H9 (cell line): ENCODE measurements at regions not wholly inside any gene's neighbourhood (a gene's known extent, or its start where the extent isn't known, plus 50 kb on each side); places are given as distances from the start of the nearest gene placed in this dataset.
"Not testable (repeated sequence)": the region's sequence is repeated elsewhere in the genome, so short reads cannot be mapped to it uniquely, and the experiment has no call there.

Source experiments
- DNase-seq: peaks from one replicate; pipeline ENCODE4 v3.0.0-alpha.2; 2017
- H2AFZ ChIP-seq: one replicate; pipeline ENCODE4 v1.6.1; 2013; ENCODE audit warnings: mild to moderate bottlenecking, low read length, control low read depth, moderate library complexity
- H2AK5ac ChIP-seq: 2 replicates; pipeline ENCODE4 v1.6.1; 2013; ENCODE audit warnings: low read length, control low read depth, mixed read lengths; ENCODE audit not compliant: insufficient read length
- H2BK120ac ChIP-seq: one replicate; pipeline ENCODE4 v1.6.1; 2013; ENCODE audit warnings: low read depth, mild to moderate bottlenecking, low read length, control low read depth, inconsistent platforms; ENCODE audit not compliant: poor library complexity, severe bottlenecking
- H2BK12ac ChIP-seq: 2 replicates; pipeline ENCODE4 v1.6.1; 2013; ENCODE audit warnings: low read length, control low read depth, mixed read lengths, low read depth; ENCODE audit not compliant: insufficient read length
- H2BK15ac ChIP-seq: 2 replicates; pipeline ENCODE4 v1.6.1; 2013; ENCODE audit warnings: low read depth, low read length, control low read depth
- H2BK20ac ChIP-seq: one replicate; pipeline ENCODE4 v1.6.1; 2013; ENCODE audit warnings: low read depth, mild to moderate bottlenecking, low read length, control low read depth, inconsistent platforms; ENCODE audit not compliant: poor library complexity, severe bottlenecking
- H2BK5ac ChIP-seq: 2 replicates; pipeline ENCODE4 v1.6.1; 2013; ENCODE audit warnings: low read length, control low read depth, mixed read lengths; ENCODE audit not compliant: insufficient read length
- H3K14ac ChIP-seq: 2 replicates; pipeline ENCODE4 v1.6.1; 2013; ENCODE audit warnings: low read length, control low read depth; ENCODE audit not compliant: insufficient read depth
- H3K18ac ChIP-seq: 2 replicates; pipeline ENCODE4 v1.6.1; 2013; ENCODE audit warnings: low read depth, mild to moderate bottlenecking, mixed read lengths, low read length, control low read depth; ENCODE audit not compliant: insufficient read length
- H3K23ac ChIP-seq: 2 replicates; pipeline ENCODE4 v1.6.1; 2013; ENCODE audit warnings: low read length, control low read depth, mixed read lengths, low read depth; ENCODE audit not compliant: insufficient read length
- H3K23me2 ChIP-seq: 2 replicates; pipeline ENCODE4 v1.6.1; 2013; ENCODE audit warnings: low read depth, mild to moderate bottlenecking, mixed read lengths, low read length, control low read depth; ENCODE audit not compliant: insufficient read length, poor library complexity, severe bottlenecking
- H3K27ac ChIP-seq: 2 replicates; pipeline ENCODE4 v1.5.1; 2013; ENCODE audit warnings: low read length, control low read depth, mixed read lengths, low read depth; ENCODE audit not compliant: insufficient read length
- H3K27me3 ChIP-seq: 2 replicates; pipeline ENCODE4 v1.6.1; 2013; ENCODE audit warnings: low read length, control low read depth, inconsistent platforms; ENCODE audit not compliant: insufficient read depth
- H3K4ac ChIP-seq: 2 replicates; pipeline ENCODE4 v1.6.1; 2013; ENCODE audit warnings: low read depth, mild to moderate bottlenecking, control low read depth, inconsistent platforms, low read length, moderate library complexity
- H3K4me1 ChIP-seq: 2 replicates; pipeline ENCODE4 v1.6.1; 2013; ENCODE audit warnings: low read length, control low read depth, inconsistent platforms; ENCODE audit not compliant: insufficient read depth
- H3K4me2 ChIP-seq: 2 replicates; pipeline ENCODE4 v1.6.1; 2013; ENCODE audit warnings: low read length, control low read depth, mixed read lengths; ENCODE audit not compliant: insufficient read length, insufficient read depth
- H3K56ac ChIP-seq: 2 replicates; pipeline ENCODE4 v1.6.1; 2013; ENCODE audit warnings: low read depth, mild to moderate bottlenecking, mixed read lengths, low read length, control low read depth; ENCODE audit not compliant: insufficient read length
- H3K79me1 ChIP-seq: 2 replicates; pipeline ENCODE4 v1.6.1; 2013; ENCODE audit warnings: low read depth, mild to moderate bottlenecking, moderate library complexity, low read length, control low read depth, inconsistent platforms; ENCODE audit not compliant: insufficient read depth, poor library complexity, severe bottlenecking
- H3K79me2 ChIP-seq: 2 replicates; pipeline ENCODE4 v1.6.1; 2013; ENCODE audit warnings: low read length, control low read depth, inconsistent platforms; ENCODE audit not compliant: insufficient read depth
- H3K9ac ChIP-seq: 2 replicates; pipeline ENCODE4 v1.6.1; 2013; ENCODE audit warnings: low read length, control low read depth, mixed read lengths; ENCODE audit not compliant: insufficient read length; ENCODE audit errors: extremely low read depth
- H3K9me3 ChIP-seq: one replicate; pipeline ENCODE4 v1.6.1; 2013; ENCODE audit warnings: low read depth, low read length, inconsistent platforms; ENCODE audit not compliant: control insufficient read depth
- H3T11ph ChIP-seq: one replicate; pipeline ENCODE4 v1.6.1; 2013; ENCODE audit warnings: mild to moderate bottlenecking, low read length, control low read depth, inconsistent platforms
- H4K20me1 ChIP-seq: one replicate; pipeline ENCODE4 v1.6.1; 2013; ENCODE audit not compliant: control insufficient read depth, insufficient read length, insufficient read depth
- H4K5ac ChIP-seq: 2 replicates; pipeline ENCODE4 v1.6.1; 2013; ENCODE audit warnings: low read depth, mild to moderate bottlenecking, mixed read lengths, low read length, control low read depth; ENCODE audit not compliant: insufficient read length
- H4K8ac ChIP-seq: replicated peaks from 2 replicates; pipeline ENCODE4 v1.6.1; 2013; ENCODE audit warnings: low read length, control low read depth, mixed read lengths, low read depth; ENCODE audit not compliant: insufficient read length
- H4K91ac ChIP-seq: 2 replicates; pipeline ENCODE4 v1.6.1; 2013; ENCODE audit warnings: low read depth, mild to moderate bottlenecking, moderate library complexity, mixed read lengths, low read length, control low read depth; ENCODE audit not compliant: insufficient read length
- H3K27ac Mint-ChIP-seq, 3 experiments: 2 replicates in 2 of 3; 3 replicates in 1 of 3; pipeline ENCODE4 v1.8.0; 2020 to 2021; ENCODE audit warnings: mixed read lengths in 3 of 3, mild to moderate bottlenecking in 1 of 3, moderate library complexity in 1 of 3
- H3K27me3 Mint-ChIP-seq: 2 replicates; pipeline ENCODE4 v1.8.0; 2021; ENCODE audit warnings: low read depth, mild to moderate bottlenecking, moderate library complexity, mixed read lengths
- H3K36me3 Mint-ChIP-seq, 3 experiments: 2 replicates in 2 of 3; 3 replicates in 1 of 3; pipeline ENCODE4 v1.8.0; 2020 to 2021; ENCODE audit warnings: low read depth in 3 of 3, mixed read lengths in 3 of 3; ENCODE audit not compliant: insufficient read depth in 1 of 3
- H3K4me1 Mint-ChIP-seq, 2 experiments: 2 replicates each; pipeline ENCODE4 v1.8.0; 2020; ENCODE audit warnings: mixed read lengths in 2 of 2
- H3K4me3 Mint-ChIP-seq, 2 experiments: 2 replicates in 1 of 2; 3 replicates in 1 of 2; pipeline ENCODE4 v1.8.0; 2020 to 2021; ENCODE audit warnings: mild to moderate bottlenecking in 2 of 2, mixed read lengths in 2 of 2, moderate library complexity in 1 of 2
- H3K9me3 Mint-ChIP-seq, 2 experiments: 2 replicates in 1 of 2; 3 replicates in 1 of 2; pipeline ENCODE4 v1.8.0; 2020; ENCODE audit warnings: mild to moderate bottlenecking in 2 of 2, mixed read lengths in 2 of 2, moderate library complexity in 1 of 2
- WGBS: extraction: QIAGEN DNeasy Blood & Tissue Kit; methylation state at CpG from one replicate; pipeline ENCODE4 v1.1.7; 2013; ENCODE audit warnings: missing lambda C conversion rate, low lambda C conversion rate, mixed read lengths; ENCODE audit not compliant: insufficient read length; ENCODE audit errors: extremely low coverage; 5-methylcytosine and 5-hydroxymethylcytosine counted together

DNA sequence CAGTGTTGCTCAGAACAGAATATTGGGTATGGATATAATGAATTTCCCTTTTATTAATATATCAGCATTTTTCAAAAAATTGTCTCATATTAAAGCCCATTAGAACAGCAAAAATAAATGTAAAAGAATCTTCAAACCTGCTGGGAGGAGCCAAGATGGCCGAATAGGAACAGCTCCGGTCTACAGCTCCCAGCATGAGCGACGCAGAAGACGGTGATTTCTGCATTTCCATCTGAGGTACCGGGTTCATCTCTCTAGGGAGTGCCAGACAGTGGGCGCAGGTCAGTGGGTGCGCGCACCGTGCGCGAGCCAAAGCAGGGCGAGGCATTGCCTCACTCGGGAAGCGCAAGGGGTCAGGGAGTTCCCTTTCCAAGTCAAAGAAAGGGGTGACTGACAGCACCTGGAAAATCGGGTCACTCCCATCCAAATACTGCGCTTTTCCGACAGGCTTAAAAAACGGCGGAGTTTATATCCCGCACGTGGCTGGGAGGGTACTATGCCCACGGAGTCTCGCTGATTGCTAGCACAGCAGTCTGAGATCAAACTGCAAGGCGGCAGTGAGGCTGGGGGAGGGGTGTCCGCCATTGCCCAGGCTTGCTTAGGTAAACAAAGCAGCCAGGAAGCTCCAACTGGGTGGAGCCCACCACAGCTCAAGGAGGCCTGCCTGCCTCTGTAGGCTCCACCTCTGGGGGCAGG, 816.8 kb downstream of the TTLL7 start:
- not testable (repeated sequence) for H3T11ph ChIP-seq, H2BK20ac ChIP-seq, H3K14ac ChIP-seq, H3K4me2 ChIP-seq, H3K79me1 ChIP-seq, H2AK5ac ChIP-seq, H3K4me1 ChIP-seq, H2AFZ ChIP-seq, H2BK120ac ChIP-seq, H4K8ac ChIP-seq, H3K23me2 ChIP-seq, H3K27ac ChIP-seq, H3K27me3 ChIP-seq, H2BK12ac ChIP-seq, H3K9ac ChIP-seq, H3K56ac ChIP-seq, H3K36me3 Mint-ChIP-seq, H3K79me2 ChIP-seq, H4K91ac ChIP-seq, H3K4ac ChIP-seq, H4K20me1 ChIP-seq, H4K5ac ChIP-seq, H3K18ac ChIP-seq, H3K27me3 Mint-ChIP-seq, H2BK5ac ChIP-seq, H3K9me3 ChIP-seq, H3K23ac ChIP-seq, H2BK15ac ChIP-seq
- H3K4me1 Mint-ChIP-seq: peaks cover 7 to 10% of the 10 kb centered on the region in 2 experiments
- H3K9me3 Mint-ChIP-seq: peaks cover 9 to 10% of the 10 kb centered on the region in 2 experiments; a peak in 4 of 5 replicates
- H3K27ac Mint-ChIP-seq: peak overlapping the region; percentile 96 to 99 (median 99)
- H3K4me3 Mint-ChIP-seq: peak overlapping the region; percentile 79 to 87
- DNase-seq: peak; percentile 27
- no CpG with 5 or more reads among the region's 26 CpGs for WGBS

DNA sequence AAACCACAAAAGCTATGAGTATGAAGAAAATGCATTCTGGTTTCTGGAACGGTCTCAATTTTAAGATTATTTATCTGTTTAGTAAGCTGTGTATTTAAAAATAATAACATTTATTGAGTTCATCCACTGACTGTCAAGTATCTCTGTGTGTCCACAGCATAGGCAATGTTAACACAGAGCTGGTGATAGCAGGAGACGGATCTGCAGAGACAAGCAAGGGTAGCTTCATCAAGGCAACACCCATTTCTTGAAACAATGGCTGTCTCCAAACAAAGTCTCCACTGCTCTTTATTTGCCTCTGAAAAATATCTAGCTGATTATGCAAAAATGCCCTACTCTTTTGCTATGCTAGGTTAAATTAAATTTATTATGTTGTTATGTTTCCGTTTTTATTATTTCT, 818.3 kb downstream of the TTLL7 start:
- H3K27ac ChIP-seq, H3K4me1 ChIP-seq, H2BK120ac ChIP-seq, H3K9ac ChIP-seq, H3K14ac ChIP-seq, H3K27ac Mint-ChIP-seq, H2BK5ac ChIP-seq, H3K23me2 ChIP-seq, H3K18ac ChIP-seq, H4K20me1 ChIP-seq, H3K9me3 ChIP-seq, H4K8ac ChIP-seq, H4K5ac ChIP-seq, H2AK5ac ChIP-seq, DNase-seq, H2BK20ac ChIP-seq, H3K56ac ChIP-seq, H3K4ac ChIP-seq, H3K36me3 Mint-ChIP-seq, H2BK12ac ChIP-seq, H2BK15ac ChIP-seq, H2AFZ ChIP-seq, H3K27me3 ChIP-seq, H4K91ac ChIP-seq, H3K4me2 ChIP-seq, H3K27me3 Mint-ChIP-seq, H3K79me2 ChIP-seq, H3T11ph ChIP-seq, H3K23ac ChIP-seq, H3K79me1 ChIP-seq: not testable (repeated sequence)
- Mint-ChIP-seq H3K9me3 (peaks cover 9 to 10% of the 10 kb centered on the region in 2 experiments; a peak in 4 of 5 replicates), H3K4me1 (peaks cover 7 to 10% of the 10 kb centered on the region in 2 experiments), H3K4me3 (peak overlapping the region in 1 of 2 experiments; percentile 17; a peak in 2 of 5 replicates)
- no CpG with 5 or more reads among the region's 3 CpGs for WGBS
